ENCODE measurements at regions not wholly inside any gene's neighbourhood (a gene's known extent, or its start where the extent isn't known, plus 50 kb on each side); places are given as distances from the start of the nearest gene placed in this dataset.
"Not testable (repeated sequence)": the region's sequence is repeated elsewhere in the genome, so short reads cannot be mapped to it uniquely, and the experiment has no call there.

- DNase-seq (ENCODE audit: low read depth) = no peak
These were observed 442.7 kb downstream of the MIAT start for GRCh38 chr22:27099946-27100722.

- no peak for DNase-seq (ENCODE audit: low read depth)
These were observed 443.4 kb downstream of the MIAT start for GRCh38 chr22:27100789-27101188.

- no peak for DNase-seq (ENCODE audit: low read depth)
These were observed 443.9 kb downstream of the MIAT start for GRCh38 chr22:27101288-27101687.

- DNase-seq (ENCODE audit: low read depth) = no peak
These were observed 447.1 kb downstream of the MIAT start for GRCh38 chr22:27104449-27104848.

GRCh38 chr22:27105142-27106025 lies 448.0 kb downstream of the MIAT start:
- DNase-seq (ENCODE audit: low read depth) = no peak

- DNase-seq (ENCODE audit: low read depth) = no peak
These were observed 449.6 kb downstream of the MIAT start for GRCh38 chr22:27106985-27107384.

GRCh38 chr22:27107386-27107785 lies 450.0 kb downstream of the MIAT start:
- DNase-seq (ENCODE audit: low read depth) = no peak

- DNase-seq (ENCODE audit: low read depth) = no peak
These were observed 450.4 kb downstream of the MIAT start for GRCh38 chr22:27107824-27108223.

- DNase-seq (ENCODE audit: low read depth) = no peak
These were observed 451.2 kb downstream of the MIAT start for GRCh38 chr22:27108425-27109114.

GRCh38 chr22:27109406-27109805 lies 452.0 kb downstream of the MIAT start:
- not testable (repeated sequence) for DNase-seq (ENCODE audit: low read depth)

- DNase-seq (ENCODE audit: low read depth) = no peak
These were observed 453.5 kb downstream of the MIAT start for GRCh38 chr22:27110665-27111451.

GRCh38 chr22:27111796-27112672 lies 454.6 kb downstream of the MIAT start:
- no peak for DNase-seq (ENCODE audit: low read depth)

GRCh38 chr22:27113211-27113635 lies 455.8 kb downstream of the MIAT start:
- no peak for DNase-seq (ENCODE audit: low read depth)

- no peak for DNase-seq (ENCODE audit: low read depth)
These were observed 456.3 kb downstream of the MIAT start for GRCh38 chr22:27113641-27114040.

GRCh38 chr22:27114186-27114585 lies 456.8 kb downstream of the MIAT start:
- DNase-seq (ENCODE audit: low read depth) = no peak

- DNase-seq (ENCODE audit: low read depth) = no peak
These were observed 458.0 kb downstream of the MIAT start for GRCh38 chr22:27115410-27115809.

- no peak for DNase-seq (ENCODE audit: low read depth)
These were observed 458.4 kb downstream of the MIAT start for GRCh38 chr22:27115816-27116256.

- no peak for DNase-seq (ENCODE audit: low read depth)
These were observed 459.1 kb downstream of the MIAT start for GRCh38 chr22:27116312-27117086.

GRCh38 chr22:27120036-27120435 lies 462.6 kb downstream of the MIAT start:
- no peak for DNase-seq (ENCODE audit: low read depth)

- DNase-seq (ENCODE audit: low read depth) = no peak
These were observed 465.2 kb downstream of the MIAT start for GRCh38 chr22:27122574-27122973.

Data from activated gamma-delta T cell treated with anti-CD3 and anti-CD28 coated beads, Interleukin-2, amount 50 U/mL, for 16 hours (primary cell).